ENCODE measurements at regions not wholly inside any gene's neighbourhood (a gene's known extent, or its start where the extent isn't known, plus 50 kb on each side); places are given as distances from the start of the nearest gene placed in this dataset.
A peak's percentile ranks its signal among the peaks of the same experiment; 100 is the strongest.

- H3K27me3 ChIP-seq = no peaks in the 10 kb centered on the region
- no peaks in the 10 kb centered on the region for H3K9me3 ChIP-seq
- H3K4me3 ChIP-seq = peak overlapping the region; percentile 42 to 58 (median 48)
- 19% methylated on average over 6 of the region's 6 CpGs for WGBS
- peaks cover 5 to 13% (median 8%) of the 10 kb centered on the region in 4 donors for H3K4me1 ChIP-seq
- no peaks in the 10 kb centered on the region for H3K36me3 ChIP-seq
- intact Hi-C loops (cut with DNase I) = no loop called here
- peak overlapping the region in 3 of 4 donors; percentile 2 to 38 (median 5) for H3K27ac ChIP-seq (replicated peaks in 1 of 4)
- DNase-seq (ENCODE audit: extremely low spot score) = no peak
- TF ChIP-seq CTCF (IDR thresholded peaks at IDR 0.05) = no peak
- peak in 1 of 2 donors; percentile 35 for TF ChIP-seq POLR2AphosphoS5 (IDR thresholded peaks at IDR 0.05)
- TF ChIP-seq POLR2A (IDR thresholded peaks at IDR 0.05; ENCODE audit: low read depth) = no peak
- no peak for TF ChIP-seq EP300 (IDR thresholded peaks at IDR 0.05)
These were observed 1183.7 kb upstream of the TMEM132C start for GRCh38 chr12:127083008-127083949.

- 59% methylated on average over 1 of the region's 1 CpG for WGBS
- no peak overlapping the region for H3K4me3 ChIP-seq
- no peaks in the 10 kb centered on the region for H3K9me3 ChIP-seq
- intact Hi-C loops (cut with DNase I) = no loop called here
- no peak overlapping the region for H3K27ac ChIP-seq (replicated peaks in 1 of 4)
- TF ChIP-seq POLR2AphosphoS5 (IDR thresholded peaks at IDR 0.05) = no peak
- no peak for TF ChIP-seq EP300 (IDR thresholded peaks at IDR 0.05)
- TF ChIP-seq POLR2A (IDR thresholded peaks at IDR 0.05; ENCODE audit: low read depth) = no peak
- TF ChIP-seq CTCF (IDR thresholded peaks at IDR 0.05) = no peak
- H3K27me3 ChIP-seq = no peaks in the 10 kb centered on the region
- no peaks in the 10 kb centered on the region for H3K4me1 ChIP-seq
- DNase-seq (ENCODE audit: extremely low spot score) = no peak
- no peaks in the 10 kb centered on the region for H3K36me3 ChIP-seq
These were observed 1165.9 kb upstream of the TMEM132C start for GRCh38 chr12:127101076-127101475.

- no peak for TF ChIP-seq POLR2A (IDR thresholded peaks at IDR 0.05; ENCODE audit: low read depth)
- no peak for TF ChIP-seq POLR2AphosphoS5 (IDR thresholded peaks at IDR 0.05)
- TF ChIP-seq CTCF (IDR thresholded peaks at IDR 0.05) = no peak
- TF ChIP-seq EP300 (IDR thresholded peaks at IDR 0.05) = no peak
- H3K4me1 ChIP-seq = no peaks in the 10 kb centered on the region
These were observed 1160.9 kb upstream of the TMEM132C start for GRCh38 chr12:127106041-127106440.

GRCh38 chr12:127106697-127107096 lies 1160.3 kb upstream of the TMEM132C start:
- Histone ChIP-seq H3K4me3 (no peak overlapping the region), H3K36me3 (no peaks in the 10 kb centered on the region), H3K27me3 (peaks cover 0 to 21% (median 0%) of the 10 kb centered on the region in 4 donors), H3K9me3 (no peaks in the 10 kb centered on the region), H3K27ac (replicated peaks in 1 of 4) (no peak overlapping the region), H3K4me1 (no peaks in the 10 kb centered on the region)
- DNase-seq (ENCODE audit: extremely low spot score) = no peak
- intact Hi-C loops (cut with DNase I) = no loop called here
- 75% methylated on average over 1 of the region's 1 CpG for WGBS
- TF ChIP-seq CTCF (IDR thresholded peaks at IDR 0.05) (no peak), POLR2A (IDR thresholded peaks at IDR 0.05; ENCODE audit: low read depth) (no peak), EP300 (IDR thresholded peaks at IDR 0.05) (no peak), POLR2AphosphoS5 (IDR thresholded peaks at IDR 0.05) (no peak)

More at GRCh38 chr12:127106041-127106440, 1160.9 kb upstream of the TMEM132C start:
- Histone ChIP-seq H3K27ac (replicated peaks in 1 of 4) (no peak overlapping the region), H3K4me3 (no peak overlapping the region), H3K9me3 (no peaks in the 10 kb centered on the region), H3K27me3 (peaks cover 0 to 21% (median 0%) of the 10 kb centered on the region in 4 donors), H3K36me3 (no peaks in the 10 kb centered on the region)
- intact Hi-C loops (cut with DNase I) = no loop called here
- WGBS = 94% methylated on average over 3 of the region's 3 CpGs
- DNase-seq (ENCODE audit: extremely low spot score) = no peak
